ENCODE measurements at regions not wholly inside any gene's neighbourhood (a gene's known extent, or its start where the extent isn't known, plus 50 kb on each side); places are given as distances from the start of the nearest gene placed in this dataset.
"Not testable (repeated sequence)": the region's sequence is repeated elsewhere in the genome, so short reads cannot be mapped to it uniquely, and the experiment has no call there.

- DNase-seq (ENCODE audit: low read depth in 2 of 2) = no peak
Measured at GRCh38 chr4:73348185-73348584, 55.9 kb upstream of the ALB start.

- no peak for DNase-seq (ENCODE audit: low read depth in 2 of 2)
Measured at GRCh38 chr4:73347497-73347896, 56.6 kb upstream of the ALB start.

GRCh38 chr4:73345399-73345975 is 58.6 kb upstream of the ALB start:
- no peak for DNase-seq (ENCODE audit: low read depth in 2 of 2)

- DNase-seq (ENCODE audit: low read depth in 2 of 2) = no peak
Measured at GRCh38 chr4:73344106-73344505, 60.0 kb upstream of the ALB start.

GRCh38 chr4:73343432-73343831 is 60.7 kb upstream of the ALB start:
- DNase-seq (ENCODE audit: low read depth in 2 of 2) = no peak

- peak; percentile 4 to 6 for DNase-seq (ENCODE audit: low read depth in 2 of 2)
Measured at GRCh38 chr4:73341454-73341853, 62.6 kb upstream of the ALB start.

- no peak for DNase-seq (ENCODE audit: low read depth in 2 of 2)
Measured at GRCh38 chr4:73340917-73341316, 63.2 kb upstream of the ALB start.

- DNase-seq (ENCODE audit: low read depth in 2 of 2) = no peak
Measured at GRCh38 chr4:73335679-73336078, 68.4 kb upstream of the ALB start.

- not testable (repeated sequence) for DNase-seq (ENCODE audit: low read depth in 2 of 2)
Measured at GRCh38 chr4:73332012-73332411, 72.1 kb upstream of the ALB start.

GRCh38 chr4:73329300-73329699 is 70.7 kb upstream of the ANKRD17 start:
- no peak for DNase-seq (ENCODE audit: low read depth in 2 of 2)

GRCh38 chr4:73325776-73326175 is 67.2 kb upstream of the ANKRD17 start:
- not testable (repeated sequence) for DNase-seq (ENCODE audit: low read depth in 2 of 2)

GRCh38 chr4:73317092-73317491 is 58.5 kb upstream of the ANKRD17 start:
- DNase-seq (ENCODE audit: low read depth in 2 of 2) = no peak

GRCh38 chr4:73315091-73315490 is 56.5 kb upstream of the ANKRD17 start:
- DNase-seq (ENCODE audit: low read depth in 2 of 2) = peak; percentile 59 to 63

GRCh38 chr4:73312967-73313366 is 54.4 kb upstream of the ANKRD17 start:
- no peak for DNase-seq (ENCODE audit: low read depth in 2 of 2)

- DNase-seq (ENCODE audit: low read depth in 2 of 2) = no peak
Measured at GRCh38 chr4:73311428-73311827, 52.8 kb upstream of the ANKRD17 start.

- peak; percentile 49 for DNase-seq (ENCODE audit: low read depth in 2 of 2)
Measured at GRCh38 chr4:73309211-73309610, 50.6 kb upstream of the ANKRD17 start.

Data from fibroblast of skin of left quadriceps (primary cell).